ENCODE measurements at regions not wholly inside any gene's neighbourhood (a gene's known extent, or its start where the extent isn't known, plus 50 kb on each side); places are given as distances from the start of the nearest gene placed in this dataset.

- DNase-seq (ENCODE audit: low read depth in 2 of 2), result no peak
These were observed 80.2 kb downstream of the C6orf118 start for GRCh38 chr6:165229216-165229615.

GRCh38 chr6:165227644-165228329 is 81.6 kb downstream of the C6orf118 start:
- no peak for DNase-seq (ENCODE audit: low read depth in 2 of 2)

GRCh38 chr6:165223736-165224135 is 85.7 kb downstream of the C6orf118 start:
- DNase-seq (ENCODE audit: low read depth in 2 of 2), result no peak

- no peak for DNase-seq (ENCODE audit: low read depth in 2 of 2)
These were observed 86.3 kb downstream of the C6orf118 start for GRCh38 chr6:165223101-165223500.

- no peak for DNase-seq (ENCODE audit: low read depth in 2 of 2)
These were observed 86.9 kb downstream of the C6orf118 start for GRCh38 chr6:165222315-165223025.

GRCh38 chr6:165220045-165220444 is 89.4 kb downstream of the C6orf118 start:
- no peak for DNase-seq (ENCODE audit: low read depth in 2 of 2)

GRCh38 chr6:165219629-165220028 is 89.8 kb downstream of the C6orf118 start:
- no peak for DNase-seq (ENCODE audit: low read depth in 2 of 2)

- no peak for DNase-seq (ENCODE audit: low read depth in 2 of 2)
These were observed 90.6 kb downstream of the C6orf118 start for GRCh38 chr6:165218829-165219228.

- no peak for DNase-seq (ENCODE audit: low read depth in 2 of 2)
These were observed 102.6 kb downstream of the C6orf118 start for GRCh38 chr6:165206798-165207197.

- DNase-seq (ENCODE audit: low read depth in 2 of 2), result no peak
These were observed 103.8 kb downstream of the C6orf118 start for GRCh38 chr6:165205632-165206031.

GRCh38 chr6:165204807-165205545 is 104.4 kb downstream of the C6orf118 start:
- no peak for DNase-seq (ENCODE audit: low read depth in 2 of 2)

GRCh38 chr6:165200178-165200577 is 109.2 kb downstream of the C6orf118 start:
- DNase-seq (ENCODE audit: low read depth in 2 of 2), result no peak

- no peak for DNase-seq (ENCODE audit: low read depth in 2 of 2)
These were observed 117.9 kb downstream of the C6orf118 start for GRCh38 chr6:165191461-165191860.

GRCh38 chr6:165186441-165187205 is 122.8 kb downstream of the C6orf118 start:
- DNase-seq (ENCODE audit: low read depth in 2 of 2), result no peak

- no peak for DNase-seq (ENCODE audit: low read depth in 2 of 2)
These were observed 123.4 kb downstream of the C6orf118 start for GRCh38 chr6:165186041-165186440.

GRCh38 chr6:165184192-165184979 is 125.0 kb downstream of the C6orf118 start:
- DNase-seq (ENCODE audit: low read depth in 2 of 2), result no peak

GRCh38 chr6:165183496-165184140 is 125.8 kb downstream of the C6orf118 start:
- DNase-seq (ENCODE audit: low read depth in 2 of 2), result no peak

GRCh38 chr6:165183071-165183470 is 126.3 kb downstream of the C6orf118 start:
- no peak for DNase-seq (ENCODE audit: low read depth in 2 of 2)

- no peak for DNase-seq (ENCODE audit: low read depth in 2 of 2)
These were observed 127.4 kb downstream of the C6orf118 start for GRCh38 chr6:165181951-165182414.

- no peak for DNase-seq (ENCODE audit: low read depth in 2 of 2)
These were observed 131.3 kb downstream of the C6orf118 start for GRCh38 chr6:165178056-165178455.
